SK-N-SH (cell line): ENCODE measurements at regions not wholly inside any gene's neighbourhood (a gene's known extent, or its start where the extent isn't known, plus 50 kb on each side); places are given as distances from the start of the nearest gene placed in this dataset.

Experiments used
- CTCF ChIP-seq: fragments of 200-600 bp; sonication (generic); IDR thresholded peaks from 2 replicates; pipeline ENCODE4 v1.6.1; 2017; ENCODE audit warnings: antibody characterized with exemption, mild to moderate bottlenecking, moderate library complexity
- EP300 ChIP-seq, 2 experiments: IDR thresholded peaks; 2 replicates each; pipeline versions ENCODE4 v1.4.0 to v1.6.1; 2012; ENCODE audit warnings: borderline replicate concordance in 1 of 2, low read depth in 1 of 2, low read length in 1 of 2
- EZH2phosphoT487 ChIP-seq: fragments of 200-600 bp; sonication (generic); IDR thresholded peaks from 2 replicates; pipeline ENCODE4 v1.6.1; 2017; ENCODE audit warnings: low read depth, mixed run types, mild to moderate bottlenecking, antibody characterized with exemption, moderate library complexity, borderline replicate concordance
- FOSL2 ChIP-seq: IDR thresholded peaks from 2 replicates; pipeline ENCODE4 v1.4.0; 2012; ENCODE audit warnings: low read depth, mild to moderate bottlenecking, moderate library complexity, borderline replicate concordance
- IRF3 ChIP-seq: fragments of 150-350 bp; IDR thresholded peaks from 2 replicates; pipeline ENCODE4 v1.6.1; 2016; ENCODE audit warnings: mild to moderate bottlenecking, low read depth, low read length
- MAX ChIP-seq: IDR thresholded peaks from 2 replicates; pipeline ENCODE4 v1.4.0; 2012; ENCODE audit warnings: low read depth
- POLR2AphosphoS5 ChIP-seq: IDR thresholded peaks from 2 replicates; pipeline ENCODE4 v1.6.1; 2012; ENCODE audit warnings: low read depth, low read length
- RAD21 ChIP-seq: IDR thresholded peaks from 2 replicates; pipeline ENCODE4 v1.6.1; 2012; ENCODE audit warnings: mild to moderate bottlenecking, low read length
- RCOR1 ChIP-seq: fragments of 150-350 bp; IDR thresholded peaks from 2 replicates; pipeline ENCODE4 v1.6.1; 2017; ENCODE audit warnings: antibody characterized with exemption, low read length
- SMC3 ChIP-seq: IDR thresholded peaks from 2 replicates; pipeline ENCODE4 v1.6.1; 2012; ENCODE audit warnings: low read depth, low read length, improper control_type of control experiment
- TAF1 ChIP-seq: IDR thresholded peaks from 2 replicates; pipeline ENCODE4 v1.6.1; 2012; ENCODE audit warnings: low read depth, mild to moderate bottlenecking, low read length, moderate library complexity, borderline replicate concordance
- TEAD4 ChIP-seq: IDR thresholded peaks from 2 replicates; pipeline ENCODE4 v1.4.0; 2012; ENCODE audit warnings: mild to moderate bottlenecking, borderline replicate concordance; ENCODE audit not compliant: insufficient read depth
- YY1 ChIP-seq: IDR thresholded peaks from 2 replicates; pipeline ENCODE4 v1.4.0; 2012; ENCODE audit warnings: low read depth, mild to moderate bottlenecking
- TF ChIP-seq, protein P1 (sequence below): IDR thresholded peaks from 2 replicates; pipeline ENCODE4 v1.6.1; 2012; ENCODE audit warnings: mild to moderate bottlenecking, low read depth, low read length, moderate library complexity

DNA sequence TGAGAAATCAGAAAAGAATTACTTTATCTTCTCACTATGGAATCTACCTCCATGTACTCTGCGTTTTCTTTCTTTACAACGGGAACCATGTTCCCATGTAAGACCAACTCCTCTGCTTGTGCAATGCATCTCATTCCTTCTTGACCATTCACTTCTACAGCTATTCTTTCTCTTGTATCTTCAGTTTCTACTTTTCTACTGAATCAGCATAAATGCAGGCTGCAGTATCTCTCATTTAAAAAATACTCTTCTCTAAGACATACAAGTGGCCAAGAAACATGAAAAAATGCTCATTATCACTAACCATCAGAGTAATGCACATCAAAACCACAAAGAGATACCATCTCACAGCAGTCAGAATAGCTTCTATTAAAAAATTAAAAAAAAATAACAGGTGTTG, 74.1 kb upstream of the NANOGP8 start:
- TF ChIP-seq, protein P1, sequence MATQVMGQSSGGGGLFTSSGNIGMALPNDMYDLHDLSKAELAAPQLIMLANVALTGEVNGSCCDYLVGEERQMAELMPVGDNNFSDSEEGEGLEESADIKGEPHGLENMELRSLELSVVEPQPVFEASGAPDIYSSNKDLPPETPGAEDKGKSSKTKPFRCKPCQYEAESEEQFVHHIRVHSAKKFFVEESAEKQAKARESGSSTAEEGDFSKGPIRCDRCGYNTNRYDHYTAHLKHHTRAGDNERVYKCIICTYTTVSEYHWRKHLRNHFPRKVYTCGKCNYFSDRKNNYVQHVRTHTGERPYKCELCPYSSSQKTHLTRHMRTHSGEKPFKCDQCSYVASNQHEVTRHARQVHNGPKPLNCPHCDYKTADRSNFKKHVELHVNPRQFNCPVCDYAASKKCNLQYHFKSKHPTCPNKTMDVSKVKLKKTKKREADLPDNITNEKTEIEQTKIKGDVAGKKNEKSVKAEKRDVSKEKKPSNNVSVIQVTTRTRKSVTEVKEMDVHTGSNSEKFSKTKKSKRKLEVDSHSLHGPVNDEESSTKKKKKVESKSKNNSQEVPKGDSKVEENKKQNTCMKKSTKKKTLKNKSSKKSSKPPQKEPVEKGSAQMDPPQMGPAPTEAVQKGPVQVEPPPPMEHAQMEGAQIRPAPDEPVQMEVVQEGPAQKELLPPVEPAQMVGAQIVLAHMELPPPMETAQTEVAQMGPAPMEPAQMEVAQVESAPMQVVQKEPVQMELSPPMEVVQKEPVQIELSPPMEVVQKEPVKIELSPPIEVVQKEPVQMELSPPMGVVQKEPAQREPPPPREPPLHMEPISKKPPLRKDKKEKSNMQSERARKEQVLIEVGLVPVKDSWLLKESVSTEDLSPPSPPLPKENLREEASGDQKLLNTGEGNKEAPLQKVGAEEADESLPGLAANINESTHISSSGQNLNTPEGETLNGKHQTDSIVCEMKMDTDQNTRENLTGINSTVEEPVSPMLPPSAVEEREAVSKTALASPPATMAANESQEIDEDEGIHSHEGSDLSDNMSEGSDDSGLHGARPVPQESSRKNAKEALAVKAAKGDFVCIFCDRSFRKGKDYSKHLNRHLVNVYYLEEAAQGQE: no peak
- TF ChIP-seq MAX: no peak
- no peak for TF ChIP-seq RCOR1
- no peak for TF ChIP-seq POLR2AphosphoS5
- TF ChIP-seq YY1: no peak
- TF ChIP-seq EP300 (IDR thresholded peaks at IDR 0.05; ENCODE audit: borderline replicate concordance in 1 of 2, low read depth in 1 of 2, low read length in 1 of 2): no peak
- no peak for TF ChIP-seq RAD21
- TF ChIP-seq CTCF: no peak
- no peak for TF ChIP-seq TEAD4
- no peak for TF ChIP-seq EZH2phosphoT487
- no peak for TF ChIP-seq IRF3
- TF ChIP-seq TAF1: no peak
- no peak for TF ChIP-seq SMC3
- no peak for TF ChIP-seq FOSL2
